ENCODE measurements at regions not wholly inside any gene's neighbourhood (a gene's known extent, or its start where the extent isn't known, plus 50 kb on each side); places are given as distances from the start of the nearest gene placed in this dataset.
"Not testable (repeated sequence)": the region's sequence is repeated elsewhere in the genome, so short reads cannot be mapped to it uniquely, and the experiment has no call there.

GRCh38 chr5:164439799-164440198 lies 934.4 kb downstream of the MAT2B start:
- no peak for DNase-seq

- no peak for DNase-seq
Measured at GRCh38 chr5:164449460-164449859, 944.0 kb downstream of the MAT2B start.

- DNase-seq = no peak
Measured at GRCh38 chr5:164466033-164466432, 960.6 kb downstream of the MAT2B start.

- no peak for DNase-seq
Measured at GRCh38 chr5:164470312-164470711, 964.9 kb downstream of the MAT2B start.

- DNase-seq = peak; percentile 3
Measured at GRCh38 chr5:164472165-164472564, 966.7 kb downstream of the MAT2B start.

GRCh38 chr5:164475339-164475977 lies 970.0 kb downstream of the MAT2B start:
- DNase-seq = peak; percentile 4

GRCh38 chr5:164481270-164481669 lies 975.9 kb downstream of the MAT2B start:
- DNase-seq = no peak

- no peak for DNase-seq
Measured at GRCh38 chr5:164482351-164482750, 976.9 kb downstream of the MAT2B start.

GRCh38 chr5:164484948-164485347 lies 979.5 kb downstream of the MAT2B start:
- DNase-seq = no peak

- DNase-seq = no peak
Measured at GRCh38 chr5:164487939-164488338, 982.5 kb downstream of the MAT2B start.

GRCh38 chr5:164497311-164498064 lies 992.1 kb downstream of the MAT2B start:
- no peak for DNase-seq

GRCh38 chr5:164498438-164498837 lies 993.0 kb downstream of the MAT2B start:
- peak; percentile 1 for DNase-seq

- no peak for DNase-seq
Measured at GRCh38 chr5:164500856-164501255, 995.4 kb downstream of the MAT2B start.

- no peak for DNase-seq
Measured at GRCh38 chr5:164501344-164501743, 995.9 kb downstream of the MAT2B start.

- peak; percentile 19 for DNase-seq
Measured at GRCh38 chr5:164504141-164504772, 998.8 kb downstream of the MAT2B start.

GRCh38 chr5:164505791-164506190 lies 1000.4 kb downstream of the MAT2B start:
- no peak for DNase-seq

GRCh38 chr5:164518067-164518740 lies 1012.8 kb downstream of the MAT2B start:
- no peak for DNase-seq

- no peak for DNase-seq
Measured at GRCh38 chr5:164518741-164519080, 1013.3 kb downstream of the MAT2B start.

GRCh38 chr5:164532235-164532900 lies 1026.9 kb downstream of the MAT2B start:
- no peak for DNase-seq

- DNase-seq = not testable (repeated sequence)
Measured at GRCh38 chr5:164533426-164533825, 1028.0 kb downstream of the MAT2B start.

GRCh38 chr5:164540174-164540573 lies 1034.8 kb downstream of the MAT2B start:
- no peak for DNase-seq

- no peak for DNase-seq
Measured at GRCh38 chr5:164545507-164545906, 1040.1 kb downstream of the MAT2B start.

GRCh38 chr5:164553851-164554250 lies 1048.4 kb downstream of the MAT2B start:
- no peak for DNase-seq

Measured in NCI-H1436 (cell line).